Liver (tissue), 3 donors: ENCODE measurements at regions not wholly inside any gene's neighbourhood (a gene's known extent, or its start where the extent isn't known, plus 50 kb on each side); places are given as distances from the start of the nearest gene placed in this dataset.

ENCODE experiments used
- EGR1 ChIP-seq, 2 donors: IDR thresholded peaks; 2 replicates each; pipeline ENCODE4 v1.6.1; 2016 to 2018; ENCODE audit warnings: antibody characterized with exemption in 2 of 2, low read depth in 2 of 2
- RXRA ChIP-seq, 2 donors: IDR thresholded peaks; 2 replicates each; pipeline ENCODE4 v1.6.1; 2017 to 2018; ENCODE audit warnings: antibody characterized with exemption in 2 of 2, mild to moderate bottlenecking in 1 of 2
- SP1 ChIP-seq: IDR thresholded peaks from 2 replicates; pipeline ENCODE4 v1.6.1; 2018; ENCODE audit warnings: antibody characterized with exemption, mild to moderate bottlenecking
- YY1 ChIP-seq: IDR thresholded peaks from 2 replicates; pipeline ENCODE4 v1.6.1; 2016; ENCODE audit warnings: antibody characterized with exemption, mild to moderate bottlenecking
- TF ChIP-seq, protein P1 (sequence below): fragments of 150-350 bp; IDR thresholded peaks from 2 replicates; pipeline ENCODE4 v1.5.1; 2017; ENCODE audit warnings: improper control_type of control experiment, low read depth, low read length; ENCODE audit not compliant: missing input control
- TF ChIP-seq, protein P2 (sequence below): IDR thresholded peaks from 2 replicates; pipeline ENCODE4 v1.6.1; 2016; ENCODE audit warnings: antibody characterized with exemption
- TF ChIP-seq, protein P3 (sequence below): IDR thresholded peaks from 2 replicates; pipeline ENCODE4 v1.6.1; 2016; ENCODE audit warnings: antibody characterized with exemption, mild to moderate bottlenecking
- donor health status: healthy.
- donor health status: healthy.

DNA sequence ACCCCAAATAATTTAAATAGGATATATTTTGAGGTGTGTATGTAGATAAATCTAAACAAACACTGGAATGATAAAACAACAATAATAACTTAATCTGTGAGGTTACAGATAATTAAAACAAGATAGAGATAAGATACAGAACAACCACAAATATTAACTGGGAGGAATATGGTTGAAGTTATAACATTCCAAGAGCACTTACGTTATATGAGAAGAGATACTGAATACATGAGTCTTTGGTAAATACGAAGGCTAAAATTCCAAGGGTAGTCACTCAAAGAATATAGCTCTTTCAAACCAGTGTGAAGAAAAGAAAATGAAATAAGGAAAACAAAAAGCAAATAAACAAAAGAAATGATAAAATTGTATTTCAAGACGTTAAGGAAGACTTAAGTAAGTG lies 76.0 kb upstream of the MYO3A start:
- TF ChIP-seq EGR1 (IDR thresholded peaks at IDR 0.05; ENCODE audit: low read depth in 2 of 2) (no peak), SP1 (no peak), YY1 (no peak), RXRA (IDR thresholded peaks at IDR 0.05) (no peak)
- TF ChIP-seq, protein P1, sequence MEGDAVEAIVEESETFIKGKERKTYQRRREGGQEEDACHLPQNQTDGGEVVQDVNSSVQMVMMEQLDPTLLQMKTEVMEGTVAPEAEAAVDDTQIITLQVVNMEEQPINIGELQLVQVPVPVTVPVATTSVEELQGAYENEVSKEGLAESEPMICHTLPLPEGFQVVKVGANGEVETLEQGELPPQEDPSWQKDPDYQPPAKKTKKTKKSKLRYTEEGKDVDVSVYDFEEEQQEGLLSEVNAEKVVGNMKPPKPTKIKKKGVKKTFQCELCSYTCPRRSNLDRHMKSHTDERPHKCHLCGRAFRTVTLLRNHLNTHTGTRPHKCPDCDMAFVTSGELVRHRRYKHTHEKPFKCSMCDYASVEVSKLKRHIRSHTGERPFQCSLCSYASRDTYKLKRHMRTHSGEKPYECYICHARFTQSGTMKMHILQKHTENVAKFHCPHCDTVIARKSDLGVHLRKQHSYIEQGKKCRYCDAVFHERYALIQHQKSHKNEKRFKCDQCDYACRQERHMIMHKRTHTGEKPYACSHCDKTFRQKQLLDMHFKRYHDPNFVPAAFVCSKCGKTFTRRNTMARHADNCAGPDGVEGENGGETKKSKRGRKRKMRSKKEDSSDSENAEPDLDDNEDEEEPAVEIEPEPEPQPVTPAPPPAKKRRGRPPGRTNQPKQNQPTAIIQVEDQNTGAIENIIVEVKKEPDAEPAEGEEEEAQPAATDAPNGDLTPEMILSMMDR: no peak
- TF ChIP-seq, protein P2, sequence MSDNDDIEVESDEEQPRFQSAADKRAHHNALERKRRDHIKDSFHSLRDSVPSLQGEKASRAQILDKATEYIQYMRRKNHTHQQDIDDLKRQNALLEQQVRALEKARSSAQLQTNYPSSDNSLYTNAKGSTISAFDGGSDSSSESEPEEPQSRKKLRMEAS: no peak
- TF ChIP-seq, protein P3, sequence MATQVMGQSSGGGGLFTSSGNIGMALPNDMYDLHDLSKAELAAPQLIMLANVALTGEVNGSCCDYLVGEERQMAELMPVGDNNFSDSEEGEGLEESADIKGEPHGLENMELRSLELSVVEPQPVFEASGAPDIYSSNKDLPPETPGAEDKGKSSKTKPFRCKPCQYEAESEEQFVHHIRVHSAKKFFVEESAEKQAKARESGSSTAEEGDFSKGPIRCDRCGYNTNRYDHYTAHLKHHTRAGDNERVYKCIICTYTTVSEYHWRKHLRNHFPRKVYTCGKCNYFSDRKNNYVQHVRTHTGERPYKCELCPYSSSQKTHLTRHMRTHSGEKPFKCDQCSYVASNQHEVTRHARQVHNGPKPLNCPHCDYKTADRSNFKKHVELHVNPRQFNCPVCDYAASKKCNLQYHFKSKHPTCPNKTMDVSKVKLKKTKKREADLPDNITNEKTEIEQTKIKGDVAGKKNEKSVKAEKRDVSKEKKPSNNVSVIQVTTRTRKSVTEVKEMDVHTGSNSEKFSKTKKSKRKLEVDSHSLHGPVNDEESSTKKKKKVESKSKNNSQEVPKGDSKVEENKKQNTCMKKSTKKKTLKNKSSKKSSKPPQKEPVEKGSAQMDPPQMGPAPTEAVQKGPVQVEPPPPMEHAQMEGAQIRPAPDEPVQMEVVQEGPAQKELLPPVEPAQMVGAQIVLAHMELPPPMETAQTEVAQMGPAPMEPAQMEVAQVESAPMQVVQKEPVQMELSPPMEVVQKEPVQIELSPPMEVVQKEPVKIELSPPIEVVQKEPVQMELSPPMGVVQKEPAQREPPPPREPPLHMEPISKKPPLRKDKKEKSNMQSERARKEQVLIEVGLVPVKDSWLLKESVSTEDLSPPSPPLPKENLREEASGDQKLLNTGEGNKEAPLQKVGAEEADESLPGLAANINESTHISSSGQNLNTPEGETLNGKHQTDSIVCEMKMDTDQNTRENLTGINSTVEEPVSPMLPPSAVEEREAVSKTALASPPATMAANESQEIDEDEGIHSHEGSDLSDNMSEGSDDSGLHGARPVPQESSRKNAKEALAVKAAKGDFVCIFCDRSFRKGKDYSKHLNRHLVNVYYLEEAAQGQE: no peak
